ENCODE measurements at regions not wholly inside any gene's neighbourhood (a gene's known extent, or its start where the extent isn't known, plus 50 kb on each side); places are given as distances from the start of the nearest gene placed in this dataset.

GRCh38 chr7:26612742-26613141, 251.6 kb downstream of the SKAP2 start:
- no peak for DNase-seq (ENCODE audit: extremely low read depth, low read depth)
- TF ChIP-seq CTCF (IDR thresholded peaks at IDR 0.05; ENCODE audit: low read depth, low read length), result no peak

- TF ChIP-seq CTCF (IDR thresholded peaks at IDR 0.05; ENCODE audit: low read depth, low read length), result no peak
- no peak for DNase-seq (ENCODE audit: extremely low read depth, low read depth)
Observed at GRCh38 chr7:26614503-26614902, 249.9 kb downstream of the SKAP2 start.

GRCh38 chr7:26616235-26616634, 248.2 kb downstream of the SKAP2 start:
- DNase-seq (ENCODE audit: extremely low read depth, low read depth), result no peak
- TF ChIP-seq CTCF (IDR thresholded peaks at IDR 0.05; ENCODE audit: low read depth, low read length), result no peak

- DNase-seq (ENCODE audit: extremely low read depth, low read depth), result no peak
- no peak for TF ChIP-seq CTCF (IDR thresholded peaks at IDR 0.05; ENCODE audit: low read depth, low read length)
Observed at GRCh38 chr7:26617066-26617465, 247.3 kb downstream of the SKAP2 start.
